WTC11 (cell line): ENCODE measurements at regions not wholly inside any gene's neighbourhood (a gene's known extent, or its start where the extent isn't known, plus 50 kb on each side); places are given as distances from the start of the nearest gene placed in this dataset.

Source experiments
- ATAC-seq: fragments of 200-7000 bp; cut with Tn5 transposase; 2 replicates; pipeline ENCODE4 v1.10.0; 2021; ENCODE audit warnings: mild to moderate bottlenecking, moderate library complexity
- CTCF ChIA-PET: fragments of 300-600 bp; sonication (Branson Sonifier 250); formaldehyde crosslinking; loops from one replicate; lab custom pipeline; 2021; ENCODE audit warnings: antibody characterized with exemption; lab: Charles Lee
- POLR2A ChIA-PET: fragments of 350-600 bp; sonication (Branson Sonifier 250); formaldehyde crosslinking; loops from one replicate; lab custom pipeline; 2021; ENCODE audit warnings: antibody characterized with exemption; lab: Charles Lee
- DNase-seq: peaks from one replicate; pipeline ENCODE4 v3.0.0; 2021; ENCODE audit warnings: low spot score
- H3K27ac Mint-ChIP-seq: 2 replicates; pipeline ENCODE4 v1.8.0; 2021; ENCODE audit warnings: mixed read lengths
- H3K27me3 Mint-ChIP-seq: 2 replicates; pipeline ENCODE4 v1.8.0; 2021; ENCODE audit warnings: low read depth, mild to moderate bottlenecking, moderate library complexity, mixed read lengths
- H3K36me3 Mint-ChIP-seq: 2 replicates; pipeline ENCODE4 v1.8.0; 2021; ENCODE audit warnings: mixed read lengths
- H3K4me1 Mint-ChIP-seq: 2 replicates; pipeline ENCODE4 v1.8.0; 2022; ENCODE audit warnings: mixed read lengths
- H3K4me3 Mint-ChIP-seq: 2 replicates; pipeline ENCODE4 v1.8.0; 2021; ENCODE audit warnings: mild to moderate bottlenecking, moderate library complexity, mixed read lengths
- H3K9me3 Mint-ChIP-seq: 2 replicates; pipeline ENCODE4 v1.8.0; 2021; ENCODE audit warnings: mixed read lengths
- CREM ChIP-seq: sonication (generic); formaldehyde crosslinking; IDR thresholded peaks from 2 replicates; pipeline ENCODE4 v1.8.1; 2022; ENCODE audit warnings: mild to moderate bottlenecking, missing genetic modification reagents, moderate library complexity
- ESRRA ChIP-seq: sonication (generic); formaldehyde crosslinking; IDR thresholded peaks from 2 replicates; pipeline ENCODE4 v1.8.1; 2022; ENCODE audit warnings: mild to moderate bottlenecking, missing genetic modification reagents, borderline replicate concordance
- HMGA2 ChIP-seq: fragments of 250-450 bp; sonication (Bioruptor Pico); IDR thresholded peaks from 2 replicates; pipeline ENCODE4 v1.4.0; 2021; ENCODE audit warnings: mild to moderate bottlenecking, moderate library complexity
- NFATC4 ChIP-seq: fragments of 250-450 bp; sonication (Bioruptor Pico); IDR thresholded peaks from 2 replicates; pipeline ENCODE4 v1.9.0; 2021; ENCODE audit warnings: mild to moderate bottlenecking
- RORB ChIP-seq: fragments of 250-450 bp; sonication (Bioruptor Pico); IDR thresholded peaks from 2 replicates; pipeline ENCODE4 v1.9.0; 2021; ENCODE audit warnings: mild to moderate bottlenecking
- SMAD3 ChIP-seq: sonication (generic); formaldehyde crosslinking; IDR thresholded peaks from 2 replicates; pipeline ENCODE4 v1.8.0; 2022; ENCODE audit warnings: missing genetic modification reagents, mild to moderate bottlenecking, borderline replicate concordance
- TEAD1 ChIP-seq: sonication (generic); formaldehyde crosslinking; IDR thresholded peaks from 2 replicates; pipeline ENCODE4 v1.8.0; 2022; ENCODE audit warnings: mild to moderate bottlenecking, missing genetic modification reagents
- ZNF219 ChIP-seq: sonication (generic); formaldehyde crosslinking; IDR thresholded peaks from 2 replicates; pipeline ENCODE4 v1.8.0; 2023; ENCODE audit warnings: missing genetic modification reagents, mild to moderate bottlenecking, borderline replicate concordance
- TF ChIP-seq, protein P1 (sequence below): sonication (generic); formaldehyde crosslinking; IDR thresholded peaks from 2 replicates; pipeline ENCODE4 v1.8.1; 2023; ENCODE audit warnings: mild to moderate bottlenecking, moderate library complexity, missing genetic modification reagents
- TF ChIP-seq, protein P2 (sequence below): fragments of 250-450 bp; sonication (Bioruptor Pico); IDR thresholded peaks from 2 replicates; pipeline ENCODE4 v1.9.0; 2021; ENCODE audit warnings: mild to moderate bottlenecking
- TF ChIP-seq, protein P3 (sequence below): sonication (generic); formaldehyde crosslinking; IDR thresholded peaks from 2 replicates; pipeline ENCODE4 v1.8.1; 2023; ENCODE audit warnings: mild to moderate bottlenecking, missing genetic modification reagents, moderate library complexity
- TF ChIP-seq, protein P4 (sequence below): sonication (generic); formaldehyde crosslinking; IDR thresholded peaks from 2 replicates; pipeline ENCODE4 v1.8.1; 2023; ENCODE audit warnings: mild to moderate bottlenecking, missing genetic modification reagents
- TF ChIP-seq, protein P5 (sequence below): fragments of 250-450 bp; sonication (Bioruptor Pico); IDR thresholded peaks from 2 replicates; pipeline ENCODE4 v1.9.0; 2021; ENCODE audit warnings: moderate library complexity, mild to moderate bottlenecking, inconsistent platforms, borderline replicate concordance
- TF ChIP-seq, protein P6 (sequence below): sonication (generic); formaldehyde crosslinking; IDR thresholded peaks from 2 replicates; pipeline ENCODE4 v1.8.0; 2022; ENCODE audit warnings: mild to moderate bottlenecking, missing genetic modification reagents
- TF ChIP-seq, protein P7 (sequence below): sonication (generic); formaldehyde crosslinking; conservative IDR thresholded peaks from 2 replicates; pipeline ENCODE4 v1.8.1; 2023; ENCODE audit warnings: mild to moderate bottlenecking, low read depth, missing genetic modification reagents, moderate library complexity

DNA sequence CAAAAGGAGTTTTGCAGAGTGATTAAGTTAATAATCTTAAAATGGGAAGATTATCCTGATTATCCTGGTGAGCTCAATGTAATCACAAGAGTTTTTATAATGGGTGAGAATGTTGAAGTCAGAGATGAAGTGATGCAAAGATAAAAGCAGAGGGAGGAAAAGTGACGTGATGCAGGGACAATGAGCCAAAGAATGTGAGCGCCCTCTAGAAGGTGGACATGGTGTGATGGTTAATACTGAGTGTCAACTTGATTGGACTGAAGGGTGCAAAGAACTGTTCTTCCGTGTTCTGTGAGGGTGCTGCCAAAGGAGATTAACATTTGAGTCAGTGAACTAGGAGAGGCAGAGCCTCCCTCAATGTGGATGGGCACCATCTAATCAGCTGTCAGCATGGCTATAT lies 569.6 kb upstream of the AGTR1 start:
- Mint-ChIP-seq H3K9me3 (peaks cover 20% of the 10 kb centered on the region), H3K36me3 (no peaks in the 10 kb centered on the region), H3K4me1 (no peaks in the 10 kb centered on the region), H3K27ac (no peak overlapping the region), H3K4me3 (no peak overlapping the region), H3K27me3 (no peaks in the 10 kb centered on the region)
- no peak for TF ChIP-seq NFATC4
- TF ChIP-seq, protein P1, sequence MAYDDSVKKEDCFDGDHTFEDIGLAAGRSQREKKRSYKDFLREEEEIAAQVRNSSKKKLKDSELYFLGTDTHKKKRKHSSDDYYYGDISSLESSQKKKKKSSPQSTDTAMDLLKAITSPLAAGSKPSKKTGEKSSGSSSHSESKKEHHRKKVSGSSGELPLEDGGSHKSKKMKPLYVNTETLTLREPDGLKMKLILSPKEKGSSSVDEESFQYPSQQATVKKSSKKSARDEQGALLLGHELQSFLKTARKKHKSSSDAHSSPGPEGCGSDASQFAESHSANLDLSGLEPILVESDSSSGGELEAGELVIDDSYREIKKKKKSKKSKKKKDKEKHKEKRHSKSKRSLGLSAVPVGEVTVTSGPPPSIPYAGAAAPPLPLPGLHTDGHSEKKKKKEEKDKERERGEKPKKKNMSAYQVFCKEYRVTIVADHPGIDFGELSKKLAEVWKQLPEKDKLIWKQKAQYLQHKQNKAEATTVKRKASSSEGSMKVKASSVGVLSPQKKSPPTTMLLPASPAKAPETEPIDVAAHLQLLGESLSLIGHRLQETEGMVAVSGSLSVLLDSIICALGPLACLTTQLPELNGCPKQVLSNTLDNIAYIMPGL (CRISPR knock-in tag) = no peak
- TF ChIP-seq, protein P2, sequence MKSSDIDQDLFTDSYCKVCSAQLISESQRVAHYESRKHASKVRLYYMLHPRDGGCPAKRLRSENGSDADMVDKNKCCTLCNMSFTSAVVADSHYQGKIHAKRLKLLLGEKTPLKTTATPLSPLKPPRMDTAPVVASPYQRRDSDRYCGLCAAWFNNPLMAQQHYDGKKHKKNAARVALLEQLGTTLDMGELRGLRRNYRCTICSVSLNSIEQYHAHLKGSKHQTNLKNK (CRISPR knock-in tag) = no peak
- TF ChIP-seq CREM (CRISPR knock-in tag) = no peak
- TF ChIP-seq, protein P3, sequence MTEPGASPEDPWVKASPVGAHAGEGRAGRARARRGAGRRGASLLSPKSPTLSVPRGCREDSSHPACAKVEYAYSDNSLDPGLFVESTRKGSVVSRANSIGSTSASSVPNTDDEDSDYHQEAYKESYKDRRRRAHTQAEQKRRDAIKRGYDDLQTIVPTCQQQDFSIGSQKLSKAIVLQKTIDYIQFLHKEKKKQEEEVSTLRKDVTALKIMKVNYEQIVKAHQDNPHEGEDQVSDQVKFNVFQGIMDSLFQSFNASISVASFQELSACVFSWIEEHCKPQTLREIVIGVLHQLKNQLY (CRISPR knock-in tag) = no peak
- TF ChIP-seq RORB (CRISPR knock-in tag) = no peak
- TF ChIP-seq, protein P4, sequence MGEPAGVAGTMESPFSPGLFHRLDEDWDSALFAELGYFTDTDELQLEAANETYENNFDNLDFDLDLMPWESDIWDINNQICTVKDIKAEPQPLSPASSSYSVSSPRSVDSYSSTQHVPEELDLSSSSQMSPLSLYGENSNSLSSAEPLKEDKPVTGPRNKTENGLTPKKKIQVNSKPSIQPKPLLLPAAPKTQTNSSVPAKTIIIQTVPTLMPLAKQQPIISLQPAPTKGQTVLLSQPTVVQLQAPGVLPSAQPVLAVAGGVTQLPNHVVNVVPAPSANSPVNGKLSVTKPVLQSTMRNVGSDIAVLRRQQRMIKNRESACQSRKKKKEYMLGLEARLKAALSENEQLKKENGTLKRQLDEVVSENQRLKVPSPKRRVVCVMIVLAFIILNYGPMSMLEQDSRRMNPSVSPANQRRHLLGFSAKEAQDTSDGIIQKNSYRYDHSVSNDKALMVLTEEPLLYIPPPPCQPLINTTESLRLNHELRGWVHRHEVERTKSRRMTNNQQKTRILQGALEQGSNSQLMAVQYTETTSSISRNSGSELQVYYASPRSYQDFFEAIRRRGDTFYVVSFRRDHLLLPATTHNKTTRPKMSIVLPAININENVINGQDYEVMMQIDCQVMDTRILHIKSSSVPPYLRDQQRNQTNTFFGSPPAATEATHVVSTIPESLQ = no peak
- no peak for TF ChIP-seq ZNF219 (CRISPR knock-in tag)
- TF ChIP-seq SMAD3 (CRISPR knock-in tag) = no peak
- TF ChIP-seq, protein P5, sequence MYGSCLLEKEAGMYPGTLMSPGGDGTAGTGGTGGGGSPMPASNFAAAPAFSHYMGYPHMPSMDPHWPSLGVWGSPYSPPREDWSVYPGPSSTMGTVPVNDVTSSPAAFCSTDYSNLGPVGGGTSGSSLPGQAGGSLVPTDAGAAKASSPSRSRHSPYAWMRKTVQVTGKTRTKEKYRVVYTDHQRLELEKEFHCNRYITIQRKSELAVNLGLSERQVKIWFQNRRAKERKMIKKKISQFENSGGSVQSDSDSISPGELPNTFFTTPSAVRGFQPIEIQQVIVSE (CRISPR knock-in tag) = no peak
- TF ChIP-seq, protein P6, sequence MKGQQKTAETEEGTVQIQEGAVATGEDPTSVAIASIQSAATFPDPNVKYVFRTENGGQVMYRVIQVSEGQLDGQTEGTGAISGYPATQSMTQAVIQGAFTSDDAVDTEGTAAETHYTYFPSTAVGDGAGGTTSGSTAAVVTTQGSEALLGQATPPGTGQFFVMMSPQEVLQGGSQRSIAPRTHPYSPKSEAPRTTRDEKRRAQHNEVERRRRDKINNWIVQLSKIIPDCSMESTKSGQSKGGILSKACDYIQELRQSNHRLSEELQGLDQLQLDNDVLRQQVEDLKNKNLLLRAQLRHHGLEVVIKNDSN = no peak
- POLR2A ChIA-PET = no interaction called here
- CTCF ChIA-PET = no interaction called here
- DNase-seq (no peak), ATAC-seq (peak; percentile 73)

DNA sequence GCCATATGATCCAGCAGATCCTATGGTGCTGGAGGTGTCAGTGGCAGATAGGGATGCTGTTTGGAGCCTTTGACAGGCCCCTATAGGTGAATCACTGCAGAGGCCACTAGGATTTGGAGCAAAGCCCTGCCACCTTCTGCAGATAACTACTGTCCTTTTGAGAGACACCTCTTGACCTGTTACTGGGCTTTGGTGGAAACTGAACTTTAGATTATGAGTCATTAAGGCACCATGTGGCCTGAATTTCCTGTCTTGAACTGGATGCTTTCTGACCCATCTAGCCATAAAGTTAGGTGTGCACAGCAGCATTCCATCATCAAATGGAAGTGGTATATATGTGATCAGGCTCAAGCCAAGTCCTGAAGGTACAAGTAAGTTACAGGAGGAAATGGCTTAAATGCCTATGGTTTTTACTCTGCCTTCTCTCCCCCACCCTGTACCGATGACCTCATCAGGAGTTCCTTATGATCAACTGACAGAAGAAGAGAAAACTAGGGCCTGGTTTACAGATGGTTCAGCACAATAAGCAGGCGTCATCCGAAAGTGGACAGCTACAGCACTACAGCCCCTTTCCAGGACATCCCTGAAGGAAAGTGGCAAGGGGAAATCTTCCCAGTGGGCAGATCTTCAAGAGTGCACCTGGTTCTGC lies 565.6 kb upstream of the AGTR1 start:
- ATAC-seq (no peak), DNase-seq (no peak)
- H3K27me3 Mint-ChIP-seq = no peaks in the 10 kb centered on the region
- no peaks in the 10 kb centered on the region for H3K36me3 Mint-ChIP-seq
- H3K27ac Mint-ChIP-seq = no peak overlapping the region
- TF ChIP-seq TEAD1 (no peak), ESRRA (CRISPR knock-in tag) (no peak), HMGA2 (CRISPR knock-in tag) (no peak)
- TF ChIP-seq, protein P7, sequence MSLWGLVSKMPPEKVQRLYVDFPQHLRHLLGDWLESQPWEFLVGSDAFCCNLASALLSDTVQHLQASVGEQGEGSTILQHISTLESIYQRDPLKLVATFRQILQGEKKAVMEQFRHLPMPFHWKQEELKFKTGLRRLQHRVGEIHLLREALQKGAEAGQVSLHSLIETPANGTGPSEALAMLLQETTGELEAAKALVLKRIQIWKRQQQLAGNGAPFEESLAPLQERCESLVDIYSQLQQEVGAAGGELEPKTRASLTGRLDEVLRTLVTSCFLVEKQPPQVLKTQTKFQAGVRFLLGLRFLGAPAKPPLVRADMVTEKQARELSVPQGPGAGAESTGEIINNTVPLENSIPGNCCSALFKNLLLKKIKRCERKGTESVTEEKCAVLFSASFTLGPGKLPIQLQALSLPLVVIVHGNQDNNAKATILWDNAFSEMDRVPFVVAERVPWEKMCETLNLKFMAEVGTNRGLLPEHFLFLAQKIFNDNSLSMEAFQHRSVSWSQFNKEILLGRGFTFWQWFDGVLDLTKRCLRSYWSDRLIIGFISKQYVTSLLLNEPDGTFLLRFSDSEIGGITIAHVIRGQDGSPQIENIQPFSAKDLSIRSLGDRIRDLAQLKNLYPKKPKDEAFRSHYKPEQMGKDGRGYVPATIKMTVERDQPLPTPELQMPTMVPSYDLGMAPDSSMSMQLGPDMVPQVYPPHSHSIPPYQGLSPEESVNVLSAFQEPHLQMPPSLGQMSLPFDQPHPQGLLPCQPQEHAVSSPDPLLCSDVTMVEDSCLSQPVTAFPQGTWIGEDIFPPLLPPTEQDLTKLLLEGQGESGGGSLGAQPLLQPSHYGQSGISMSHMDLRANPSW (CRISPR knock-in tag) = no peak
- TF ChIP-seq, all 79 proteins: peak for 0
- Mint-ChIP-seq H3K4me3 (no peak overlapping the region), H3K4me1 (no peaks in the 10 kb centered on the region), H3K9me3 (peaks cover 30% of the 10 kb centered on the region)
- CTCF ChIA-PET = no interaction called here
- POLR2A ChIA-PET = no interaction called here
